ENCODE measurements at regions not wholly inside any gene's neighbourhood (a gene's known extent, or its start where the extent isn't known, plus 50 kb on each side); places are given as distances from the start of the nearest gene placed in this dataset.
"Not testable (repeated sequence)": the region's sequence is repeated elsewhere in the genome, so short reads cannot be mapped to it uniquely, and the experiment has no call there.

DNA sequence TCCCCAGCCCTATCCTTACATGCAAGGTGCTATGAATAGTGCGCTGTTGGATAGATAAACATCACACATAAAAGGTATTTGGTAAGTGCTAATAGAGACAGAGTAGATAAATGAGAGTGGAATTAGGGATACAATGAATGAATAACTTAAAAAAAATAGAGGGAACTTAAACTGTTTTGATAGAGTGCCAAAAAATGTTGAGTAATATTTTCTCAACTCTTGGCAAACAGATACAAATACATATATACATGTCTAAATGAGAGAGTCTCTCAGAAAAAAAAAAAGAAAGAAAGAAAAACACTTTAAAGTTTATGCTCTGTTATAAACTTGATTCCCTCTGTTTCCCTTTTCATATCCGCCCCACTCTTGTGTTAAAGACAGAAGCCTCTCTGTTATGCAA lies 667.4 kb downstream of the ROBO2 start:
- DNase-seq: no peak

DNA sequence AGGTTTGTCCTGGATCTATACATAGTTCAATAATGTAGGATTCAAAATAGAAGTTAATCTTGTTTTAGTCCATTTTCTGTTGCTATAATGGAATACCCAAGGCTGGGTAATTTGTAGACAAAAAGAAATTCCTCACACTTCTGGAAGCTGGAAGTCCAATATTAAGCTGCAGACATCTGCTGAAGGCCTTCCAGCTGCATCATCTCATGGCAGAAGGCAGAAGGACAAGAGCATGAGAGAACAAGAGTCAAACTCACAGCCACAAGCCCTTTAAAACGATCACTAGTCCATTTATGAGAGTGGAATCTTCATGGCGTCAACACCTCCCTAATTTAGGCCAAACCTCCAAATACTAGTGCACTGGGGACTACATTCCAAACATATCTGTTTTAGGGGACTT lies 669.3 kb downstream of the ROBO2 start:
- no peak for DNase-seq

GRCh38 chr3:77718311-77718710 lies 678.4 kb downstream of the ROBO2 start:
- DNase-seq: no peak

DNA sequence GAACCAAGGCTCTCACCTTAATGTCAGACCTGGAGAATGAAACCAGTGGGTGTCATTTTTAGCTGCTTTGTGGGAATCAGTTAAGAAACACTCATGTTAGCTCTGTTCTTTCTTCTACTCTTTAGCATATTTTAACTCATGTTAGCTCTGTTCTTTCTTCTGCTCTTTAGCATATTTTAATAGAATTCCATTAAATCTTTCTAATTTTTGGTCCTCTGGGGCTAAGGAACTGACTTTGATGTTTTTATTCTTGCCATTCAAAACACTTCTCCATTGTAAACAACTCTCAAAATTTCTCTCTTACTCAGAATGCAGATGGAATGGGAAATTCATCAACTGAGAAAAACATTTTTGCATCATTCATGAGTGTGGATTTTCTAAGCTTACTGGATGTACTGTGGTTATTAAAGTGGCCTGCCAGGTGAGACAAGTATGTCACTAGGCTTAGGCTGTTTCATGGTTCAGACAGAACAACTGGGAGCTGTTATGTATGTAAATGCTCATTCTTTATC lies 680.6 kb downstream of the ROBO2 start:
- DNase-seq: no peak

GRCh38 chr3:77726517-77726916 lies 686.6 kb downstream of the ROBO2 start:
- DNase-seq: no peak

DNA sequence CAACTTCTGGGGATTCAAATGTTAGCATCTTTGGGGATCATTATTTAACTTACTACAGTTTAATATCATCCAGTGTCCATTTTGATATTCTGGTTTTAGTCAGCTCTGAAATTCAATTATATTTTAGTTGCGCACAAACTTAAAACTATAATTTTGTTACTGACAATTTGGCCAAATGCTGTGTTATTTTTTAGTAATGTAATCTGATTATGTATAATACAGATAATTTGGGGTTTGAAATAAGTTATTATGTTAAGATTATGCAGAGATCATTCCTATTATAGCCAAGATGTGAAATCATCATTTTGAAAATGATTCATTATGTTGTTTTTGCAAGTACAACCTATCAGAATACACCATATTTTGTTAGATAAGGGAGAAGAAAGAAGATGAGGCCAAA lies 706.1 kb downstream of the ROBO2 start:
- DNase-seq: no peak

GRCh38 chr3:77746892-77747291 lies 707.0 kb downstream of the ROBO2 start:
- no peak for DNase-seq

- not testable (repeated sequence) for DNase-seq
Observed at GRCh38 chr3:77756397-77756975, 716.6 kb downstream of the ROBO2 start.

DNA sequence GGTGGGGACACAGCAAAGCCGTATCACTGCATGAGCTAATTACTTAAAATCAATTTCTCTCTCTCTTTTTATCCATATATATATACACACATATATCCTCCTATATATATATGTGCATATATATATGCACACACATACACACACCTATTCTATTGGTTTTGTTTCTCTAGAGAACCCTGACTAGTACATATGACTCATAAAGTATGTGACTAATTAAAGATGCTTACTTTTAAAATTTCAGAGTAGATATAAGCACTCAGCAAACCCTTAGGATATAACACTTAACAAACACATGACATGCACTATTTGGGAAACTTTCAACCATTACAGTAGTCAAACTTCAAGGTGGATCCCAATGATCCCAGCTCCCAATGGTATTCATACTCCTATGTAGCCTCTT lies 732.6 kb downstream of the ROBO2 start:
- no peak for DNase-seq

DNA sequence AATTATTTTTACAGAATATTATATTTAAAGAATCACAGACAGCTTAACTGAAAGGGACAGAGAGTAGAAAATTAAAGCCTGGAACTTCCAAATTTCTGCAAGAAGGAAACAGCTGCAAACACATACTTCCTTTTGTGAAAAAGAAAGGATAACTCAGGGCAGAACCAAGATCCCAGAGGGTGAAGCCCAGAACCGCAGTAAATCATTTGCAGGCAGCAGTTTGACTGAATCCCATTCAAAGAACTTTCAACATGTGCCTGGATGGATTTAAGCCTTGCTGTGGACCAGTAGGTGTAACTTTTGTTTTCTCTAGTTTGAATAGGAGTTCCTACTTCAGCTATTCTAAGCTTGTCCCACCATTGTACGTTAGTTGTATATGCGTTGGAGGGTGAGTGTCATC lies 733.2 kb downstream of the ROBO2 start:
- no peak for DNase-seq

DNA sequence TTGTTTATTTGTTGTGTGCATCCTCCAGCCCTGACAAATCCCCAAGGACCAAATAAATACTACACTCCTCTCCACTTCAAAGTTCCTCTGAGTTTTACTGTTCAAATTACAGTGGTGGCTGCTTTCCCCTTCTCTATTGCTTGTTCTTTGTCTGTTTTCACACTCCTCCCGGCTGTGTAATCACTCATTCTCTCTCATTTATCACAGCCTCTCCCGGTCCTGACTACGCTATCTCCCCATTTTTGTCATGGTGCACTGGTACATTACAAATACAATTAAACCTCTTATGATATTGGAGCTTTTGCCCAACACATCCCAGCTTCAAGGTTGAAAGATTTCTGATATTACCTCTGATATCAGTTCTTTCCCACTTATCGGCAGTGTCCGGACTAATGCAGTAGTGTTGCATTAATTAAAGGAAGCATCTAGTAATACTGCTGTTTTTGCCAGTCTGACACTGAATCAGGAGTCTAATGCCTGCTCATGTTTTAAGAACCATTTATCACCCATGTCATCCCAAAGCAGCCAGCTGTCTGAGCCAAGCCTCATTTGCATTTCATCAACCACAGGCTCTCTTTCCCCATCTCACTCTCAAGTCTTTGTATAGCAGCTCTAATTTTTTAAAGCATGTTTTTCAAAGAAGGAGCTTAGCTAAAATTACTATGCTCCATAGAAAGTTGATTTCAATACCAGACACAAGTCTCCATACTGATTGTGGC lies 740.5 kb downstream of the ROBO2 start:
- no peak for DNase-seq

GRCh38 chr3:77786216-77786615 lies 746.3 kb downstream of the ROBO2 start:
- no peak for DNase-seq

DNA sequence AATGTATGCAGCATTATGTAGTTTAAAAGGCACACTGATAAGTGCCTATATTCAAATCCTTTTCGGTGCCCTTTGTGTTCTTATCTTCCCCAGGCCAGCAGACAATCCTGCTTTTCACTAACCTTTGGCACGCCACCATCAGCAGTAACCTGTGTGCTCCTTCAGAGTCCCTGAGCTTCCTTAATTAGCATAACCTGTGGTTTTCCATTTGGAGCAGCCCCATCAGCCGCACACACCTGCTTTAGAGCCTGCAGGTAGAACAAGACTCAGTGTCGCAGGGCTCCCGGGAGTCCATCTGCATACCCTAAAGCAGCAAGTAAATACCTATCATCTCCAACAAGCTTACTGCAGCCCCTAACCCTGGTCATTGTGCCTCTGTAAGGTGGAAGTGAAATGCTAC lies 755.1 kb downstream of the ROBO2 start:
- DNase-seq: no peak

DNA sequence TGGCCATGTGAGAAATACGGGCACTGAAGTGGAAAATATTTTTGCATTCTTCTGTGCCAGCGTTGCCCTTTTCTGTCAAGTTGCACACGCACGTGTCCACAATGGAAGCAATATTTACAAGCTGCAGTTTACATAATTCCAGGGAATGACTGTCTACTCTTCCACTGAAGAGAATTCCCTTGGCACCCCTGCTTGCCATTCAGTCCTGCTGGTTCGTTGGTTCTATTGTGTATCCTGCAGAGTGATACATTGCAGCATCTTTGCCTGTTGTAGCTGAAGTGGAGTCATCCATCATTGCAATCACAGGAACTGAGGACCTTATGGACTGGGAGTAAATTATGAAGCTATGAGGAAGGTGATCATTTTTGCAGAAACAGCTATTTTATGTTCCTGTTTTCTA lies 759.4 kb downstream of the ROBO2 start:
- DNase-seq: no peak

DNA sequence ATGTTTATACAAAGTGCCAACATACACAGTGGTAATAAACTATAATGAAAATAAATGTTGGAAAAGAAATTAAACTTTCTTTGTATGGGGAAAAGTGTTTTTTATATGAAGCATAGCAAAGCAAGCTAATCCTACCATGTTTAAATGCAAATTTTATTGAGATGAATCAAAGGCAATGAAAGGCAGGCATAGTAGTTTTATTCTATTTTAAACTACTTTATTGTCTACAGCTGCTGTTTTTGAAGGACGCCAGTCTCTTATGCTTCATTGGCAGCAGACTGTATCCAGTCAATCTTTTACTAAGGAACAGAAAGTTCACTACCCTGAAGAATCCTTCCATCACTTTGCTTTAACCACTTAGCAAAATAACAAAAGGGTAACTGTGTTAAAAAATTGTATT lies 761.0 kb downstream of the ROBO2 start:
- DNase-seq: no peak

DNA sequence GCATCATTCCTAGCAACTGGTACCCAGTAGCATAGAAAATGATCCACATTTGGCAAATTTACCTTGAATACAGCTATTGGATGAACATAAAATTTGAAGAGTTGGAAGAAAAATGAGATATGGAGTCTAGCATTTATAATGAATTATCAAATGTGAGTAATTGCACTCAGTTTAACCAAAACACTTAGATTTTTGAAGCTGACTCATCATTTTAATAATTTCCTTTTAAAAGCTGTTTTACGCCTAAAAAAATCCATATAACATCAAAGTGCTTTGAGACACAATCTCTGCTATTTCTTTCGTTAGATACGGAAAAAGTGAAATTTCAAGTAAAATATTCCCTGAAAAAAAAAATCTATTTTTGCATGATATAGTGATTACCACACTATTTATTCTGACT lies 767.4 kb downstream of the ROBO2 start:
- no peak for DNase-seq

DNA sequence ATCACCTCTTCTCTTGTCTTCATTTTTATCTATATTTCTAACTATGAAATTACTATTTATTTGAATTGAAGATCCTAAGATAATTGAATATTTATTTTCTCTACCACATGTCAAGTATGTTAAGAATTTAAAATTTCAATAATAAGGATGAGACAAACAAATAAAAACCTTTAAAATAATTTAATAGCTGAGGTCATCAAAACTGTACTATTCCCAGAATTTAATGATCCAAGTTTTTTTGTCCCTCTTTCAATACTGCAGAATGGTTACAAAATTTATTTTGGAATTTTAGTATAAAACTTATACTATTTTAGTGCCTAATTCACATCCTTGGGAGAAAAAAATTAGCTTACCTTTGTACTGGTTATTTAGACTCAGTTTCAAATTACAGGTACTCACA lies 774.9 kb downstream of the ROBO2 start:
- no peak for DNase-seq

GRCh38 chr3:77815467-77815866 lies 775.6 kb downstream of the ROBO2 start:
- no peak for DNase-seq

GRCh38 chr3:77816366-77816765 lies 776.5 kb downstream of the ROBO2 start:
- DNase-seq: no peak

GRCh38 chr3:77825001-77825827 lies 785.3 kb downstream of the ROBO2 start:
- DNase-seq: no peak

- DNase-seq: no peak
Observed at GRCh38 chr3:77835921-77836320, 796.0 kb downstream of the ROBO2 start.

DNA sequence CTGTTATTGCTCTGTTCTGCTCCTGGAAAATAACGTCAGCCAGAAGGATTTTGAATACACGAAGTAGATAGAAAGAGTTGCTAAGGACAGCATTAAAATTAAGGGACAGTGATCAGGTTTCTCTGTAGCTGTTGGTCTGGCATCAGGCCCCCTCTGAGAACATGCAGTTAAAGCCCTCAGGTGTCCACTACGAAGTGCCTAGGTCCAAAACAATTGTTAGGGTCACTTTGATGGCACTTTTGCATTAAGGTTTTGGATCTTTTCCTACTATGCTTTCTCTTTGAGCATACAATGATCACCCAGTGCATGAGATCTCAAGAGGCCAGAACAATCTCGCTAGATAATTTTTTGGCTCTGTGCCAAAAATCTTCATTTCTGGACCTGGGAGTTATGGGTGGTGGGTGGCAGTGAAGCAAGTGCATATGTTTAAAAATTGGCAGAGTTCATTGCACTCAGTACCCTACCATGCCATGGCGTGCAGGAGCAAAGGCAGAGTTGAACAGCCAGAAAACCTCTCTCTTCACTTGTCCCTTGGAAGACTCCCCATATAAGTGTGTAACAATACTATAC lies 797.6 kb downstream of the ROBO2 start:
- DNase-seq: no peak

DNA sequence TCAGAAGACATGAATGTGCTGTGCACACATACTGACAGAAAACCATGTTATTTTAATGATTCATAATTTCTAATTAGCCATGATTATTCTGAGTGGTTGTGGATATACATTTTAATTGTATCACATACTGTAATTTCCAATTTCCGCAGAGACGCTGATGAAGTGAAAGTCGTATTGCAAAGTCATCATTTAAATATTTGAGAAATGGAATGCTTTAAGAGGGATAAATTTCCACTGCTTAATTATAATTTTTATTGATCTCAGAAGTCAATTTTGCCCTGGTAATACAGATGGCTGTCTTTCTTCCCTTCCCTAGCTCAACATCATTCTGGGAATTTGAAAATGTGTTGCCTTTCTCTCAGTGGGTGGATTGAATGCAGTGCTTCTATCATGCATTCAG lies 819.3 kb downstream of the ROBO2 start:
- DNase-seq: no peak

- DNase-seq: no peak
Observed at GRCh38 chr3:77868725-77869124, 828.8 kb downstream of the ROBO2 start.
